IPS-18a (cell line): ENCODE measurements at regions not wholly inside any gene's neighbourhood (a gene's known extent, or its start where the extent isn't known, plus 50 kb on each side); places are given as distances from the start of the nearest gene placed in this dataset.

ENCODE experiments used
- H3K27ac ChIP-seq: one replicate; pipeline ENCODE4 v1.5.1; 2013; ENCODE audit warnings: low read length
- H3K27me3 ChIP-seq: one replicate; pipeline ENCODE4 v1.6.1; 2013; ENCODE audit warnings: mild to moderate bottlenecking, low read length; ENCODE audit not compliant: control insufficient read depth, insufficient read depth
- H3K36me3 ChIP-seq: one replicate; pipeline ENCODE4 v1.6.1; 2013; ENCODE audit warnings: low read depth, low read length; ENCODE audit not compliant: control insufficient read depth
- H3K4me1 ChIP-seq: one replicate; pipeline ENCODE4 v1.6.1; 2013; ENCODE audit warnings: low read depth, low read length; ENCODE audit not compliant: control insufficient read depth
- H3K4me3 ChIP-seq: one replicate; pipeline ENCODE4 v1.5.1; 2013; ENCODE audit warnings: low read length
- H3K9ac ChIP-seq: one replicate; pipeline ENCODE4 v1.6.1; 2013; ENCODE audit warnings: mild to moderate bottlenecking, low read length, moderate library complexity
- H3K9me3 ChIP-seq: one replicate; pipeline ENCODE4 v1.6.1; 2013; ENCODE audit warnings: low read depth, low read length; ENCODE audit not compliant: control insufficient read depth

GRCh38 chr15:69843276-69843899 lies 254.3 kb downstream of the TLE3 start:
- Histone ChIP-seq H3K4me3 (no peak overlapping the region), H3K9ac (no peak overlapping the region), H3K27me3 (no peaks in the 10 kb centered on the region), H3K9me3 (no peaks in the 10 kb centered on the region), H3K36me3 (no peaks in the 10 kb centered on the region), H3K4me1 (no peaks in the 10 kb centered on the region), H3K27ac (no peak overlapping the region)

DNA sequence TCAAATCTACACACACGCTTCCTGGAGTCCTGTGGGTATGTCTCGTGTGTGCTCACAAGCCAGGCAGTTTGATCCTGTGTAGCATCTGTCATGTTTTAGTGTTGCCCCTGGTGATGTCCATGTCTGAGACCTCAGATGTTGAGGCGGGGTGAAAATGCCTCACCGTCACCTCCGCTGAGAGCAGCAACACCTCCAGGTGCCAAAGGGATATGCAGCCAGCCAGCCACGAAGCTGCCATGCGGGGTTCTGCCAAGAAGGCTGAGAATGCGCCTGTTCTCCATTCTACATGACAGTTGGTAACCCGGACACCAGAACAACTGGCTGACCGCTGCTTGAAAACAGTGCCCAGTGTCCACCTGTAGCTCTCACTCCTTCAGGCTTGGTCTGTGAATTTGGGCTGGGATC lies 253.8 kb downstream of the TLE3 start:
- no peak overlapping the region for H3K9ac ChIP-seq
- no peaks in the 10 kb centered on the region for H3K36me3 ChIP-seq
- H3K27me3 ChIP-seq: no peaks in the 10 kb centered on the region
- H3K27ac ChIP-seq: no peak overlapping the region
- H3K4me1 ChIP-seq: no peaks in the 10 kb centered on the region
- H3K4me3 ChIP-seq: no peak overlapping the region
- H3K9me3 ChIP-seq: no peaks in the 10 kb centered on the region

GRCh38 chr15:69845159-69845558 lies 252.6 kb downstream of the TLE3 start:
- H3K27me3 ChIP-seq: no peaks in the 10 kb centered on the region
- H3K36me3 ChIP-seq: no peaks in the 10 kb centered on the region
- H3K9ac ChIP-seq: no peak overlapping the region
- no peaks in the 10 kb centered on the region for H3K4me1 ChIP-seq
- H3K4me3 ChIP-seq: no peak overlapping the region
- no peak overlapping the region for H3K27ac ChIP-seq
- H3K9me3 ChIP-seq: no peaks in the 10 kb centered on the region

DNA sequence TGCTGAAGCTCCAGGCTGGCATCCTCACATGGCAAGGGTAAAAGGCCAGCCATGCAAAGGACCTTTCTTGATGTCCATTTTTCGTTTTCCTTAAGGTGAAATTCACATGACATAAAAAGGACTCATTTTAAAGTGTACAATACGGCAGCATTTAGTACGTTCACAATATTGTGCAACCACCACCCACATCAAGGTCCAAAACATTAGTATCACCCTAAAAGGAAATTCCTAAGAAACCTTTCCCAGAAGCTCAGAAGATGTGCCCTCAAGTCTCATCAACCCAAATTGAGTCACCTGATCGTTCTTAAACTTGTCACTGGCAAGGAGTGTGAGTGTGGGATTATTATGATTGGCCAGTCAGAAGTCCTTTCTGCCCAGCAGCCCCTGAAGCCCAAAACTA lies 250.1 kb downstream of the TLE3 start:
- no peaks in the 10 kb centered on the region for H3K9me3 ChIP-seq
- no peak overlapping the region for H3K9ac ChIP-seq
- no peak overlapping the region for H3K4me3 ChIP-seq
- H3K4me1 ChIP-seq: no peaks in the 10 kb centered on the region
- H3K27ac ChIP-seq: no peak overlapping the region
- no peaks in the 10 kb centered on the region for H3K36me3 ChIP-seq
- H3K27me3 ChIP-seq: no peaks in the 10 kb centered on the region

DNA sequence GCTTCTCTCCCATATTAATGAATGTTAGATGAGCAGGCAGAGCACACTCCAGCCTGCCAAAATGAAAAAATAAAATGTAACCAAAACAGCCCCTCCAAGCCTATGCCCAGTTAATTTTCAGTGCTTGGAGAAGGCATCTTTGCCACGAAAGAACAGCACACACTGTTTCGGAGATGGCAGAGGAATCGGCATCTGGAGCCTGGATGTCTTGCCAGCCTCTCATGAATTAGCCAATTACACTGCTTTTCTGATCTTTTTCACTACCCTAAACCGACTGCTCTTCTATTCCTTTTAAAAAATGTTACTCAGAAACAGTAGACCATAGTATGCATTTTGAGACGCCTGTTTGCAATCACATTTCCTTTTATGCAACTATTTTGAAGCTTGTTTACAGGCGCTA lies 249.6 kb downstream of the TLE3 start:
- no peaks in the 10 kb centered on the region for H3K36me3 ChIP-seq
- H3K9me3 ChIP-seq: no peaks in the 10 kb centered on the region
- H3K27me3 ChIP-seq: no peaks in the 10 kb centered on the region
- H3K4me1 ChIP-seq: no peaks in the 10 kb centered on the region
- no peak overlapping the region for H3K9ac ChIP-seq
- H3K27ac ChIP-seq: no peak overlapping the region
- no peak overlapping the region for H3K4me3 ChIP-seq

GRCh38 chr15:69848551-69849231 lies 249.0 kb downstream of the TLE3 start:
- Histone ChIP-seq H3K9ac (no peak overlapping the region), H3K9me3 (no peaks in the 10 kb centered on the region), H3K27ac (no peak overlapping the region), H3K4me3 (no peak overlapping the region), H3K27me3 (no peaks in the 10 kb centered on the region), H3K4me1 (no peaks in the 10 kb centered on the region), H3K36me3 (no peaks in the 10 kb centered on the region)

- Histone ChIP-seq H3K4me3 (no peak overlapping the region), H3K36me3 (no peaks in the 10 kb centered on the region), H3K9ac (no peak overlapping the region), H3K27ac (no peak overlapping the region), H3K9me3 (no peaks in the 10 kb centered on the region), H3K27me3 (no peaks in the 10 kb centered on the region), H3K4me1 (no peaks in the 10 kb centered on the region)
Measured at GRCh38 chr15:69849232-69849610, 248.5 kb downstream of the TLE3 start.

- no peak overlapping the region for H3K4me3 ChIP-seq
- no peaks in the 10 kb centered on the region for H3K9me3 ChIP-seq
- no peak overlapping the region for H3K27ac ChIP-seq
- H3K9ac ChIP-seq: no peak overlapping the region
- H3K27me3 ChIP-seq: no peaks in the 10 kb centered on the region
- peaks cover 5% of the 10 kb centered on the region for H3K4me1 ChIP-seq
- no peaks in the 10 kb centered on the region for H3K36me3 ChIP-seq
Measured at GRCh38 chr15:69852482-69852881, 245.2 kb downstream of the TLE3 start.

GRCh38 chr15:69852916-69853315 lies 244.8 kb downstream of the TLE3 start:
- no peak overlapping the region for H3K4me3 ChIP-seq
- H3K36me3 ChIP-seq: no peaks in the 10 kb centered on the region
- H3K27me3 ChIP-seq: no peaks in the 10 kb centered on the region
- no peaks in the 10 kb centered on the region for H3K9me3 ChIP-seq
- H3K4me1 ChIP-seq: peaks cover 5% of the 10 kb centered on the region
- H3K27ac ChIP-seq: no peak overlapping the region
- H3K9ac ChIP-seq: no peak overlapping the region

GRCh38 chr15:69853544-69853951 lies 244.2 kb downstream of the TLE3 start:
- no peaks in the 10 kb centered on the region for H3K27me3 ChIP-seq
- peaks cover 5% of the 10 kb centered on the region for H3K4me1 ChIP-seq
- H3K27ac ChIP-seq: no peak overlapping the region
- H3K4me3 ChIP-seq: no peak overlapping the region
- no peak overlapping the region for H3K9ac ChIP-seq
- no peaks in the 10 kb centered on the region for H3K9me3 ChIP-seq
- H3K36me3 ChIP-seq: no peaks in the 10 kb centered on the region

DNA sequence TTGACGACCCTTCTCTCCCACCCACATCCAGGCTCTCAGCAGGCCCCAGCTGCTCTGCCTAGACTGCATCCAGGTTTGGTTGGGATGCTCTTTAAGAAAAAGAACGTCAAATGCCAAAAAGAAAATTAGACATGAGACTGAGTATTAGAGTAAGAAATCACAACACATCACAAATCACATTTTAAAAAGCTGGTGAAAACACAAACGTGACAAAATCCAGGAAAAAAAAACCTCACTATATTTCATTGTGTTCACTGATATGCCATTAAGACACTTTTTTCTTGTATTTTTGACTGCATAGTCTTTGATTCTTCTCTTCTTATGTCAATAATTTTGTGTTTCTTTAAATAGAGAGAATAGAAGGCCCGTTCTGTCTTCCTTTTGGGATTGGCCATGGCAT lies 243.7 kb downstream of the TLE3 start:
- peaks cover 5% of the 10 kb centered on the region for H3K4me1 ChIP-seq
- H3K27me3 ChIP-seq: no peaks in the 10 kb centered on the region
- no peak overlapping the region for H3K9ac ChIP-seq

DNA sequence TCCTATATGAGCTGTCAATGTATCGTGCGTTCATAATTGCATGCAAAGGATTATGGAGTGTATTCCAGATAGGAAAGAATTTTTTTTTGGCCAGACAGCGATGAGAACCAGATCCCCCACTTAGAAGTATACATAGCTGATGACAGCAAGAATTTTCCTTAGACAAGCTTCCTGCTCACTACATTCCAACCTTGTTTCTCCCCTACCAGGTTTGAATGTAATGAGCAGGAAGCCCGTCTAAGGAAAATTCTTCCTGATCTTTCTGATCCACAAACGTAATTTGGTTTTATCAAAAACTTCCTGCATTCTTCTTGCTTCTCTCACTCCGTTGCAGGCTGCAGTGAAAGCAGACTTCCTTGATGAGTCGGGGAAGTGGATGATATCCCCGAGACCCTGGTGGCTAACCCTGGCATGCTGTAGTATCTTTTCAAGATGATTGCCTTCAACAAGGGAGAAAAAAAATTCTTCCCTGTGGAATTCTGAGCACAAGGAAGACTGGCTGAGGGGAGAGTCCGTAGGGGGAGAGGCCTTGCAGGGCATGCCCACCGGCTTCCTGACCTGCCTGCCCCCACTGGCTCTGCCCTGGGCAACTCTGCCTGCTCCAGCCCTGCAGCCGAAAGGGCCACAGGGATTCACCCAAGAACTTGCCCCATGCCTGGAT lies 243.1 kb downstream of the TLE3 start:
- Histone ChIP-seq H3K4me3 (no peak overlapping the region), H3K9me3 (no peaks in the 10 kb centered on the region), H3K27me3 (no peaks in the 10 kb centered on the region), H3K36me3 (no peaks in the 10 kb centered on the region), H3K27ac (no peak overlapping the region), H3K4me1 (peaks cover 5% of the 10 kb centered on the region), H3K9ac (no peak overlapping the region)

More for the DNA sequence above, 243.7 kb downstream of the TLE3 start:
- H3K4me3 ChIP-seq: no peak overlapping the region
- no peaks in the 10 kb centered on the region for H3K9me3 ChIP-seq
- no peaks in the 10 kb centered on the region for H3K36me3 ChIP-seq
- H3K27ac ChIP-seq: no peak overlapping the region
